Posterior cingulate gyrus (tissue), 11 donors: ENCODE measurements at regions not wholly inside any gene's neighbourhood (a gene's known extent, or its start where the extent isn't known, plus 50 kb on each side); places are given as distances from the start of the nearest gene placed in this dataset.
"Not testable (repeated sequence)": the region's sequence is repeated elsewhere in the genome, so short reads cannot be mapped to it uniquely, and the experiment has no call there.

Source experiments
- DNase-seq, 10 donors: peaks; one replicate each; pipeline versions ENCODE4 v3.0.0 to v3.0.0-alpha.2; 2020 to 2021; ENCODE audit warnings: mixed read lengths in 3 of 10
- intact Hi-C: fragments of 100-400 bp; cut with DNase I; formaldehyde crosslinking; loops from one replicate; pipeline ENCODE4 v1.15.1; 2023

DNA sequence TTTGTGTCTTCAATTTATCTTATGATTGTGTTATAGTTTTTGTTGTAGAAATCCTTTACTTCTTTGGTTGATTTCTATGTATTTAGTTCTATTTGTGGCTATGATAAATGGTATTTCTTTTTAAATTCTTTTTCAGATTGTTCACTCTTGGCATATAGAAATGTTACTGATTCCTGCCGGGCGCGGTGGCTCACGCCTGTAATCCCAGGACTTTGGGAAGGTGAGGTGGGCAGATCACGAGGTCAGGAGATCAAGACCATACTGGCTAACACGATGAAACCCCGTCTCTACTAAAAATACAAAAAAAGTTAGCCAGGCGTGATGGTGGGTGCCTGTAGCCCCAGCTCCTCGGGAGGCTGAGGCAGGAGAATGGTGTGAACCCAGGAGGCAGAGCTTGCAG, 158.6 kb upstream of the TPTE start:
- DNase-seq, result peak in 4 of 10 donors; percentile 49 to 90 (median 84)
- intact Hi-C loops, result not testable (repeated sequence)

DNA sequence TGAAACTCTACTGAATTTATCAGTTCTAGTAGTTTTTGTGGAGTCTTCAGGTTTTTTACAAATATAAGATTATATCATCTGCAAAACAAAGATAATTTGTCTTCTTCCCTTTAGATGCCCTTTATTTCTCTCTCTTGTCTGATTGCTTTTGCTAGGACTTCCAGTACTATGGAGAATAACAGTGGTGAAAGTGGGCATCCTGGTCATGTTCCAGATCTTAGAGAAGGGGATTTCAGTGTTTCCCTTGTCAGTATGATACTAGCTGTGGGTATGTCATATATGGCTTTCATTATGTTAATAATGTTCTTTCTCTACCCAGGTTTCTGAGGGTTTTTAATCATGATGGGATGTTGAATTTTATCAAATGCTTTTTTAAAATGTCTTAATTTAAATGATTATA, 158.1 kb upstream of the TPTE start:
- intact Hi-C loops, DNase-seq: not testable (repeated sequence)

DNA sequence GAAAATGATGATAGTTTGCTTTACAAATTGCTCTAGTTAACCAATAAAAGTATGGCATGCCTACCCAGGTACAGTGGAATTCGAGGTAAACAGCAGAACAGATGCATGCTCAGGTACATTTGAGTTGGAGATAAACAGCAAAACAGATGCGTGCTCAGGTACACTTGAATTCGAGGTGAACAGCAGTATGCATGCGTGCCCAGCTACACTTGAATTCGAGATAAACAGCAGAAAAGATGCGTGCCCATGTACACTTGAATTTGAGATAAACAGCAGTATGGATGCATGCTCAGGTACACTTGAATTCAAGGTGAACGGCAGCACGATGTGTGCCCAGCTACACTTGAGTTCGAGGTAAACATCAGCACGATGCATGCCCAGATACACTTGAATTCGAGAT, 155.2 kb upstream of the TPTE start:
- peak in 1 of 10 donors; percentile 57 for DNase-seq
- intact Hi-C loops, result not testable (repeated sequence)

- intact Hi-C loops, result not testable (repeated sequence)
- DNase-seq, result peak in 1 of 10 donors; percentile 45
Measured at GRCh38 chr21:10367586-10367985, 153.8 kb upstream of the TPTE start.

GRCh38 chr21:10368323-10368798, 153.0 kb upstream of the TPTE start:
- peak in 4 of 10 donors; percentile 62 to 94 (median 89) for DNase-seq
- intact Hi-C loops, result not testable (repeated sequence)

- intact Hi-C loops, DNase-seq: not testable (repeated sequence)
Measured at GRCh38 chr21:10369289-10369688, 152.1 kb upstream of the TPTE start.

- intact Hi-C loops, result not testable (repeated sequence)
- DNase-seq, result peak in 1 of 10 donors; percentile 85
Measured at GRCh38 chr21:10377758-10378157, 143.6 kb upstream of the TPTE start.

- intact Hi-C loops, result not testable (repeated sequence)
- peak in 1 of 10 donors; percentile 81 for DNase-seq
Measured at GRCh38 chr21:10379816-10380215, 141.6 kb upstream of the TPTE start.

DNA sequence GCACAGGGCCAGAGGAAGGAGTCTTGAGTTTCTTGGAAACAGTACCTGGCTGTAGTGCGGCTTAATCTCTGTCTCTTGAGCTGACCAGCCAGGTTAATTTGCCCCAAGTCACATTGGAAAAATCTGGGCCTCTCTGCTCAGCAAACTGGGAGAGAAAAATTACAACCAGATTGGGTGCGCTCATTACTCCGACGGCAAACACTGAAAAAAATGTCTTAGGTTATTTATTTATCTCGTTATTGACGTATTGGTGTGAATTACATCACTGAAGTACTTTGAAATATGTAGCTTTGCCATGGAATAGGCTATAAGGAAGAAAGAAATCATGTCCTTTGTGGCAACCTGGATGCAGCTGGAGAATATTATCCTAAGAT, 139.7 kb upstream of the TPTE start:
- intact Hi-C loops, DNase-seq: not testable (repeated sequence)

GRCh38 chr21:10382135-10382534, 139.2 kb upstream of the TPTE start:
- DNase-seq, result peak in 1 of 10 donors; percentile 69
- intact Hi-C loops, result not testable (repeated sequence)

GRCh38 chr21:10382580-10382979, 138.8 kb upstream of the TPTE start:
- DNase-seq, intact Hi-C loops: not testable (repeated sequence)

GRCh38 chr21:10383571-10383970, 137.8 kb upstream of the TPTE start:
- DNase-seq, intact Hi-C loops: not testable (repeated sequence)

DNA sequence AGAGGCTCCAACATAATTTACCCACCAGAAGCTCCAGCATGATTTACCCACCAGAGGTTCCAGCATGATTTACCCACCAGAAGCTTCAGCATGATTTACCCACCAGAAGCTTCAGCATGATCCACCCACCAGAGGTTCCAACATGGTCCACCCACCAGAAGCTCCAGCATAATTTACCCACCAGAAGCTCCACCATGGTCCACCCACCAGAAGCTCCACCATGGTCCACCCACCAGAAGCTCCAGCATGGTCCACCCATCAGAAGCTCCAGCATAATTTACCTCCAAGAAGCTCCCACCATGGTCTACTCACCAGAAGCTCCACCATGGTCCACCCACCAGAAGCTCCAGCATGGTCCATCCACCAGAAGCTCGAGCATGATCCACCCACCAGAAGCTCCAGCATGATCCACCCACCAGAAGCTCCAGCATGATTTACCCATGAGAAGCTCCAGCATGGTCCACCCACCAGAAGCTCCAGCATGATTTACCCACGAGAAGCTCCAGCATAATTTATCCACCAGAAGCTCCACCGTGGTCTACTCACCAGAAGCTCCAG, 137.0 kb upstream of the TPTE start:
- DNase-seq, intact Hi-C loops: not testable (repeated sequence)

DNA sequence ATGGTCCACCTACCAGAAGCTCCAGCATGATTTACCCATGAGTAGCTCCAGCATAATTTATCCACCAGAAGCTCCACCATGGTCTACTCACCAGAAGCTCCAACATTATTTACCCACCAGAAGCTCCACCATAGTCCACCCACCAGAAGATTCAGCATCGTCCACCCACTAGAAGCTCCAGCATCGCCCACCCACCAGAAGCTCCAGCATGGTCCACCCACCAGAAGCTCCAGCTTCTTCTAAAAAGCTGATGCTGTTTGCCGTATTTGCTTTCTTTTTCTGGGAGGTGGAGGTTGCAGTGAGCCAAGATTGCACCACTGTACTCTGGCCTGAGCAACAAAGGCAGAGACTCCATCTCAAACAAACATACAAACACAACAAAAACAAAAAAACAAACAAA, 136.2 kb upstream of the TPTE start:
- DNase-seq, intact Hi-C loops: not testable (repeated sequence)

DNA sequence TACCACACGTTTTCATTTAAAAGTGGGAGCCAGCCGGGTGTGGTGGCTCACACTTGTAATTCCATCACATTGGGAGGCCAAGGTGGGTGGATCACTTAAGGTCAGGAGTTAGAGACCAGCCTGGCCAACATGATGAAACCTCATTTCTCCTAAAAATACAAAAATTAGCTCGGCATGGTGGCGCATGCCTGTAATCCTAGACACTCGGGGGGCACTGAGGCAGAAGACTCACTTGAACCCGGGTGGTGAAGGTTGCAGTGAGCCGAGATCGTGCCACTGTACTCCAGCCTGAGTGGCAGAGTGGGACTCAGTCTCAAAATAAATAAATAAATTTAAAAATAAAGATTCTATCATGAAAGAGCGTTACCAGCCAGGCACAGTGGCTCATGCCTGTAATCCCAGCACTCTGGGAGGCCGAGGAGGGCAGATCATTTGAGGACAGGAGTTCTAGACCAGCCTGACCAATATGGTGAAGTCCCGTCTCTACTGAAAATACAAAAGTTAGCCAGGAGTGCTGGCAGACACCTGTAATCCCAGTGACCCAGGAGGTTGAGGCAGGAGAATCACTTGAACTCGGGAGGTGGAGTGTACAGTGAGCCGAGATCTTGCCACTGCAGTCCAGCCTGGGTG, 135.4 kb upstream of the TPTE start:
- intact Hi-C loops, result not testable (repeated sequence)
- peak in 1 of 10 donors; percentile 47 for DNase-seq

DNA sequence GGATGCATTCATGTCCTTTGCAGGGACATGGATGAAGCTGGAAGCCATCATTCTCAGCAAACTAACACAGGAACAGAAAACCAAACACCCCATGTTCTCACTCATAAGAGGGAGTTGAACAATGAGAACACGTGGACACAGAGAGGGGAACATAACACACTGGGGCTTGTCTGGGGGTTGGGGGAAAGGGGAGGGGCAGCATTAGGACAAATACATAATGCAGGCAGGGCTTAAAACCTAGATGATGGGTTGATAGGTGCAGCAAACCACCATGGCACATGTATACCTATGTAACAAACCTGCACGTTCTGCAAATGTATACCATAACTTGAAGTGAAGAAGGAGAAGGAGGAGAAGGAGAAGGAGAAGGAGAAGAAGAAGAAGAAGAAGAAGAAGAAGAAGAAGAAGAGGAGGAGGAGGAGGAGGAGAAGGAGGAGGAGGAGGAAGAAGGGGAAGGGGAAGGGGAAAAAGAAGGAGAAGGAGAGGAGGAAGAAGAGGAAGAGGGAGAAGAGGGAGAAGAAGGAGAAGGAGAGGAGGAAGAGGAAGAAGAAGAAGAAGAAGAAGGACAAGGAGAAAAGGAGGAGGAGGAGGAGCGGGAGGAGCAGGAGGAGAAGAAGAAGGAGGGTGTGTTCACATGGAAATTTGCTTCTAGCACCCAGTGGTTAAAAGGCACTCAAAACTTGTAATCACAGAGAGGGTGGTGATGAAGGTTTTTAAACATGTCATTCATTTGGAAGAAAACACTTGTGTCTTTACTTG, 133.5 kb upstream of the TPTE start:
- DNase-seq, intact Hi-C loops: not testable (repeated sequence)

DNA sequence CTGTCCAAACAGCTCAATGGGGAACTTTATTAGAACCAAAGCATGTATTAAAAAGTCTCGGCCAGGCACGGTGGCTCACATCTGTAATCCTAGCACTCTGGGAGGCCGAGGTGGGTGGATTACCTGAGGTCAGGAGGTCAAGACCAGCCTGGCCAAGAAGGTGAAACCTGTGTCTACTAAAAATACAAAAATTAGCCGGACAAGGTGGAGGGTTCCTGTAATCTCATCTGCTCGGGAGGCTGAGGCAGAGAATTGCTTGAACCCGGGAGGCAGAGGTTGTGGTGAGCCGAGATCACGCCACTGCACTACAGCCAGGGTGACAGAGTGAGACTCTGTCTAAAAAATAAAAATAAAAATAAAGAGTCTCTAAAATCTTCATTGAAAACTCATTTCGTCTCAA, 132.8 kb upstream of the TPTE start:
- intact Hi-C loops, result not testable (repeated sequence)
- DNase-seq, result peak in 2 of 10 donors; percentile 33 to 82

DNA sequence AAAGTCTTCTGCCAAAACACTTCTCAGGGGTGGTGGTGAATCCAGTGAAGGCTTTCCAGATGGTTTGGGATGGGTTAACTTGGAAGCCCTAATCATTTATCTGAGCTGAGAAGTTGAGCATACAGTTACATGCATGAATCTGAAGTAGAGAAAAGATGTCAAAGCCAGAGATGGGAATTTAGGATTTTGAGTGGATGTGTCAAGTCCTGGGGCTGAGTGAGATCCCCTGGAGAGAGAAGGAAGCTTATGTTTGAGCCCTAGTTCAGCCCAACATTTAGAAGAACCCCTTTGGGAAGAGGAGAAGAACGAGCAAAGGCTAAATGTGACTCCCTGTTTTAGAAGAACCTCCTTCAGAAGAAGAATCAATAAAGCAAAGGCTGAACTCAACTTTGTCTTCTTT, 129.1 kb upstream of the TPTE start:
- intact Hi-C loops, result not testable (repeated sequence)
- peak in 1 of 10 donors; percentile 19 for DNase-seq

DNA sequence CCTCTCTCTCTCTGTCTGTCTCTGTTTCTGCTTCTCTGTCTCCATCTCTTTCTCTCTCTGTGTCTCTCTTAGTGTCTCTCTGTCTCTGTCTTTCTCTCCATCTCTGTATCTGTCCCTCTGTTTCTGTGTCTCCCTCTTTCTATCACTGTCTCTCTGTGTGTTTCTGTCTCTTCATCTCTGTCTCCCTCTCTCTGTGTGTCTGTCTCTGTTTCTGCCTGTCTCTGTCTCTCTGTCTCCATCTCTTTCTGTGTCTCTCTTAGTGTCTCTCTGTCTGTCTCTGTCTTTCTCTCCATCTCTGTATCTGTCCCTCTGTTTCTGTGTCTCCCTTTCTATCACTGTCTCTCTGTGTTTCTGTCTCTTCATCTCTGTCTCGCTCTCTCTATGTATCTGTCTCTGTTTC, 125.4 kb upstream of the TPTE start:
- intact Hi-C loops, DNase-seq: not testable (repeated sequence)

GRCh38 chr21:10397495-10397915, 123.9 kb upstream of the TPTE start:
- intact Hi-C loops, result not testable (repeated sequence)

More at GRCh38 chr21:10397495-10397915, 123.9 kb upstream of the TPTE start:
- peak in 3 of 10 donors; percentile 76 to 84 (median 77) for DNase-seq
